ENCODE measurements at regions not wholly inside any gene's neighbourhood (a gene's known extent, or its start where the extent isn't known, plus 50 kb on each side); places are given as distances from the start of the nearest gene placed in this dataset.
"Not testable (repeated sequence)": the region's sequence is repeated elsewhere in the genome, so short reads cannot be mapped to it uniquely, and the experiment has no call there.

- no peak overlapping the region for H3K4me3 ChIP-seq (ENCODE audit: low read length)
- no peak for TF ChIP-seq CTCF (conservative IDR thresholded peaks at IDR 0.05; ENCODE audit: low read length)
- no peak for DNase-seq (ENCODE audit: low read depth)
These were observed 53.8 kb upstream of the USP9X start for GRCh38 chrX:41031256-41031967.

- no peak overlapping the region for H3K4me3 ChIP-seq (ENCODE audit: low read length)
- TF ChIP-seq CTCF (conservative IDR thresholded peaks at IDR 0.05; ENCODE audit: low read length) = no peak
- DNase-seq (ENCODE audit: low read depth) = peak; percentile 7
These were observed 51.9 kb upstream of the USP9X start for GRCh38 chrX:41033299-41033698.

GRCh38 chrX:41034902-41035301 is 50.3 kb upstream of the USP9X start:
- not testable (repeated sequence) for H3K4me3 ChIP-seq (ENCODE audit: low read length)

More at GRCh38 chrX:41034902-41035301, 50.3 kb upstream of the USP9X start:
- DNase-seq (ENCODE audit: low read depth) = not testable (repeated sequence)
